ENCODE measurements at regions not wholly inside any gene's neighbourhood (a gene's known extent, or its start where the extent isn't known, plus 50 kb on each side); places are given as distances from the start of the nearest gene placed in this dataset.

DNA sequence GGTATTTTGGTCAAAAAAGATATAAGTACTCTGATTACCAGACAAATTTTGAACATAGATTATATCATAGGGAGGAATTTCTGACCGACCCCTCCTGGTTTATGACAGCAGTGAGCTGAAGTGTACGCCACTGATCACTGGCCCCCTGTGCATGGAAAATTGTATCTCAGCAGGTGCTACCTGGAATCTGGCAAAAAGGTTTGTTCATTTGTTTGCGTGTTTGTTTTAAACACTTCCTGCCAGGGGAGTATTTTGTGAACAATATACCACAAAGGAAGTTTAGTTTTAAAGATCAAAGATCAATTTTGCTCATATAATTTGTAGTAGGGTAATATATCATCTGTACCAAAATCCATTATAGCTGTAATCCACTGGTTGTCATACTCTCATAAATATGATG lies 219.7 kb upstream of the TENM3 start:
- no peak overlapping the region for H3K4me3 ChIP-seq (replicated peaks in 1 of 3)
- DNase-seq: no peak
- no peaks in the 10 kb centered on the region for H3K36me3 ChIP-seq
- no peaks in the 10 kb centered on the region for H3K9me3 ChIP-seq
- no peak overlapping the region for H3K27ac ChIP-seq
- H3K4me1 ChIP-seq: no peaks in the 10 kb centered on the region
- no peaks in the 10 kb centered on the region for H3K27me3 ChIP-seq
- 55 to 58% methylated on average over 3 of the region's 3 CpGs for WGBS, 2 donors
- intact Hi-C loops (cut with DNase I): no loop called here
- TF ChIP-seq CTCF (IDR thresholded peaks at IDR 0.05) (no peak), POLR2A (IDR thresholded peaks at IDR 0.05) (no peak)

DNA sequence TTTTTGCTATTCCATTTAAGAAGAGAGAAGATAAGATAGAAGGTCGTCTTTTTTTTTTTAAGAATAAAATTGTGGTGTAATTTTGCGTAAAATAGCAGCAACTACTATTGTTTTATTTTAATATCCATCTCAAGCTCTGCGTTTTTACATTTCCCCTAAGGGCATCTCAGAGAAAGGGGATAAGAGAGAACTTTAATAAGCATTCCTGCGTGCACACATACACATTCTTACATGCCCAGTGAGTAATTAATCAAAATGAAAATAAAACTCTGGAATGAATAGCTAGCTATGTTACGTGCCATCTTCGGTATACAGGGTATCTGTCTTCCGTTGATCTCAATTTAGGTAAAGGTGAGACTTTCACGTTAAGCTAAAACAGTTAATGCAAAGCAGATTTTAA lies 200.3 kb upstream of the TENM3 start:
- TF ChIP-seq POLR2A (IDR thresholded peaks at IDR 0.05) (no peak), CTCF (IDR thresholded peaks at IDR 0.05) (no peak)
- 86 to 89% methylated on average over 8 of the region's 8 CpGs for WGBS, 2 donors
- Histone ChIP-seq H3K4me3 (replicated peaks in 1 of 3) (no peak overlapping the region), H3K36me3 (no peaks in the 10 kb centered on the region), H3K27me3 (no peaks in the 10 kb centered on the region), H3K9me3 (no peaks in the 10 kb centered on the region), H3K27ac (no peak overlapping the region), H3K4me1 (no peaks in the 10 kb centered on the region)
- no peak for DNase-seq
- intact Hi-C loops (cut with DNase I): no loop called here

GRCh38 chr4:182048871-182049270 lies 194.3 kb upstream of the TENM3 start:
- Histone ChIP-seq H3K36me3 (no peaks in the 10 kb centered on the region), H3K4me3 (replicated peaks in 1 of 3) (no peak overlapping the region), H3K27me3 (no peaks in the 10 kb centered on the region), H3K9me3 (no peaks in the 10 kb centered on the region), H3K4me1 (peaks cover 0 to 7% of the 10 kb centered on the region in 2 donors), H3K27ac (no peak overlapping the region)
- no peak for DNase-seq
- TF ChIP-seq CTCF (IDR thresholded peaks at IDR 0.05) (no peak), POLR2A (IDR thresholded peaks at IDR 0.05) (no peak)
- intact Hi-C loops (cut with DNase I): no loop called here
- WGBS, 2 donors: 79 to 82% methylated on average over 1 of the region's 1 CpG

GRCh38 chr4:182056866-182057265 lies 186.3 kb upstream of the TENM3 start:
- Histone ChIP-seq H3K9me3 (no peaks in the 10 kb centered on the region), H3K4me3 (replicated peaks in 1 of 3) (no peak overlapping the region), H3K36me3 (no peaks in the 10 kb centered on the region), H3K27ac (no peak overlapping the region), H3K27me3 (no peaks in the 10 kb centered on the region), H3K4me1 (no peaks in the 10 kb centered on the region)
- intact Hi-C loops (cut with DNase I): no loop called here
- WGBS, 2 donors: 68% methylated on average over 6 of the region's 6 CpGs
- no peak for TF ChIP-seq POLR2A (IDR thresholded peaks at IDR 0.05)
- TF ChIP-seq CTCF (IDR thresholded peaks at IDR 0.05): no peak
- no peak for DNase-seq

DNA sequence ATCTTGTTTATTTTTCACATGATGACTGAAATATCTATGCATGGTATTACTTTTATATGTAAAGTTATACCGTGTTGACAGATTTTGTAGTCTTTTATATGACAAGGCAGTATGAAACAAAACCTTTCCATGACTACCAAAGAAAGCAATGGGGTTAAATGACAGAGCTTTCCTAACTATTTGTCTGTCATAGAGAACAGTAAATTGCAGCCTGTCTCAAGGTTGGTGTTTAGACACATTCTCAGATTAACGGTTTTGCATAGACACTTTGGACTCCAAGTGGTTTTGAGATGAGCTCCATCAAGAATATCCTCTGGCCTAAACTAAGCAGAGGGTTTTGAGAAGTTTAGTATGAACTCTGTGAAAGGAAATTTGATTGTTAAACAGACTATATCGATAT lies 180.7 kb upstream of the TENM3 start:
- Histone ChIP-seq H3K4me1 (no peaks in the 10 kb centered on the region), H3K36me3 (no peaks in the 10 kb centered on the region), H3K27ac (no peak overlapping the region), H3K9me3 (no peaks in the 10 kb centered on the region), H3K4me3 (replicated peaks in 1 of 3) (no peak overlapping the region), H3K27me3 (no peaks in the 10 kb centered on the region)
- 73 to 85% methylated on average over 3 of the region's 3 CpGs for WGBS, 2 donors
- no peak for DNase-seq
- intact Hi-C loops (cut with DNase I): no loop called here
- no peak for TF ChIP-seq POLR2A (IDR thresholded peaks at IDR 0.05)
- no peak for TF ChIP-seq CTCF (IDR thresholded peaks at IDR 0.05)
